ENCODE measurements at regions not wholly inside any gene's neighbourhood (a gene's known extent, or its start where the extent isn't known, plus 50 kb on each side); places are given as distances from the start of the nearest gene placed in this dataset.
"Not testable (repeated sequence)": the region's sequence is repeated elsewhere in the genome, so short reads cannot be mapped to it uniquely, and the experiment has no call there.

GRCh38 chr18:10607332-10608248, 81.8 kb downstream of the NAPG start:
- not testable (repeated sequence) for TF ChIP-seq CTCF (IDR thresholded peaks at IDR 0.05; ENCODE audit: insufficient read depth, low read depth, low read length); EZH2 (IDR thresholded peaks at IDR 0.05; ENCODE audit: insufficient read depth, low read length)
